Panc1 (cell line): ENCODE measurements at regions not wholly inside any gene's neighbourhood (a gene's known extent, or its start where the extent isn't known, plus 50 kb on each side); places are given as distances from the start of the nearest gene placed in this dataset.

ENCODE experiments used
- ATAC-seq: fragments of 200-7000 bp; cut with Tn5 transposase; 2 replicates; pipeline ENCODE4 v1.9.1; 2020; ENCODE audit warnings: mild to moderate bottlenecking, moderate library complexity
- BruUV-seq: library from RNA; stranded (reverse); fragments of 400-500 nt; replicated peaks from 2 replicates; lab custom pipeline; 2021; lab: Mats Ljungman, UMichigan
- CTCF ChIA-PET: fragments of 300-600 bp; sonication (Branson Sonifier 250); formaldehyde crosslinking; loops from one replicate; lab custom pipeline; 2022; ENCODE audit warnings: antibody characterized with exemption; lab: Charles Lee
- POLR2A ChIA-PET: fragments of 300-600 bp; sonication (Branson Sonifier 250); formaldehyde crosslinking; loops from one replicate; lab custom pipeline; 2022; ENCODE audit warnings: antibody characterized with exemption; lab: Charles Lee
- DNase-seq: peaks from one replicate; pipeline ENCODE4 v3.0.0-alpha.2; 2010; ENCODE audit warnings: low read depth, low spot score
- H3K27ac ChIP-seq: 2 replicates; pipeline ENCODE4 v1.5.1; 2011; ENCODE audit warnings: mild to moderate bottlenecking, low read length, inconsistent platforms
- H3K27me3 ChIP-seq: fragments of 200-500 bp; sonication (Bioruptor generic); 2 replicates; pipeline ENCODE4 v1.6.0; 2014; ENCODE audit warnings: low read length, inconsistent platforms; ENCODE audit not compliant: control insufficient read depth, insufficient read depth
- H3K36me3 ChIP-seq: fragments of 200-500 bp; sonication (Bioruptor generic); 2 replicates; pipeline ENCODE4 v1.5.1; 2014; ENCODE audit warnings: inconsistent platforms, mild to moderate bottlenecking, low read length, moderate library complexity; ENCODE audit not compliant: control insufficient read depth, insufficient read depth
- H3K4me1 ChIP-seq: 2 replicates; pipeline ENCODE4 v1.5.1; 2011; ENCODE audit warnings: inconsistent platforms, mild to moderate bottlenecking, low read length, moderate library complexity; ENCODE audit not compliant: control insufficient read depth, insufficient read depth
- H3K4me3 ChIP-seq, 2 experiments: 2 replicates each; pipeline ENCODE4 v1.5.1; 2011 to 2012; ENCODE audit warnings: low read depth in 2 of 2, low read length in 2 of 2, mild to moderate bottlenecking in 2 of 2, inconsistent platforms in 1 of 2, moderate library complexity in 1 of 2
- H3K9me3 ChIP-seq: fragments of 200-500 bp; sonication (Bioruptor generic); 2 replicates; pipeline ENCODE4 v1.5.1; 2014; ENCODE audit warnings: low read depth, mild to moderate bottlenecking, inconsistent platforms, low read length, moderate library complexity; ENCODE audit not compliant: control insufficient read depth, insufficient read depth
- POLR2AphosphoS5 ChIP-seq: IDR thresholded peaks from 2 replicates; pipeline ENCODE4 v1.6.1; 2012; ENCODE audit warnings: mild to moderate bottlenecking, low read depth, low read length, moderate library complexity
- SIN3A ChIP-seq: IDR thresholded peaks from 2 replicates; pipeline ENCODE4 v1.6.1; 2012; ENCODE audit warnings: low read depth, mild to moderate bottlenecking, low read length, moderate library complexity, borderline replicate concordance; ENCODE audit not compliant: insufficient read depth
- TCF7L2 ChIP-seq: IDR thresholded peaks from 2 replicates; pipeline ENCODE4 v1.6.1; 2011; ENCODE audit warnings: mild to moderate bottlenecking, low read depth, low read length, inconsistent platforms
- in situ Hi-C: cut with HindIII; loops from 2 replicates; pipeline ENCODE4 v1.10.0; 2016; ENCODE audit warnings: low sequenced_read_pairs, low pct_unique_long_range_greater_than_20kb
- intact Hi-C: fragments of 100-400 bp; cut with micrococcal nuclease; formaldehyde crosslinking; loops from one replicate; pipeline ENCODE4 v1.10.0; 2022; ENCODE audit not compliant: unreplicated experiment
- TF ChIP-seq, protein P1 (sequence below), 2 experiments: IDR thresholded peaks; 2 replicates each; pipeline ENCODE4 v1.6.1; 2011 to 2012; ENCODE audit warnings: low read depth in 2 of 2, control low read depth in 1 of 2, low read length in 1 of 2, mild to moderate bottlenecking in 1 of 2, moderate library complexity in 1 of 2; ENCODE audit not compliant: insufficient read depth in 1 of 2
- TF ChIP-seq, protein P2 (sequence below): fragments of 450-650 bp; IDR thresholded peaks from 2 replicates; pipeline ENCODE4 v1.5.1; 2017; ENCODE audit warnings: mild to moderate bottlenecking

DNA sequence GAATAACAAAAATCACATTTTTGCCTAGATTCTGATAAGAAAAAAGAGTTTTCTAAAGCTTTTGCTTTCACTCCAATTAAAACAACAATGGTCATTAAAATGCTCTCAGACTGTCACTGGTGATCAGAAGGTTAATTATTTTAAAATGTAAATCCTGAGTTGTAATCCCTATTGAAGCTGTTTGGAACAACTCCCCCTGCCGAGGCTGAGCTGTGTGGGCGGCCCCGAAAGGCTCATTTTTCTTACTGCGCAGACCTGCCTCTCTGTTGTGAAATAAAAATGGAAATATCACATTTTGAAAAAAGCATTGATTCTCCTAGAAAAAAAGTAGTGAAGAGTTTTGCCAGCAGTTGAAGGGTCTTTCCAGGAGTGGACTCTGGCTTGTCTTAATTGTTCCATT is 174.8 kb upstream of the CDKN3 start:
- DNase-seq (no peak), ATAC-seq (no peak)
- peaks cover 2% of the 10 kb centered on the region; the same call in 1 of the 2 replicates for H3K27me3 ChIP-seq
- POLR2A ChIA-PET = no interaction called here
- in situ Hi-C loops = no loop called here
- H3K36me3 ChIP-seq = no peaks in the 10 kb centered on the region
- TF ChIP-seq, protein P1, sequence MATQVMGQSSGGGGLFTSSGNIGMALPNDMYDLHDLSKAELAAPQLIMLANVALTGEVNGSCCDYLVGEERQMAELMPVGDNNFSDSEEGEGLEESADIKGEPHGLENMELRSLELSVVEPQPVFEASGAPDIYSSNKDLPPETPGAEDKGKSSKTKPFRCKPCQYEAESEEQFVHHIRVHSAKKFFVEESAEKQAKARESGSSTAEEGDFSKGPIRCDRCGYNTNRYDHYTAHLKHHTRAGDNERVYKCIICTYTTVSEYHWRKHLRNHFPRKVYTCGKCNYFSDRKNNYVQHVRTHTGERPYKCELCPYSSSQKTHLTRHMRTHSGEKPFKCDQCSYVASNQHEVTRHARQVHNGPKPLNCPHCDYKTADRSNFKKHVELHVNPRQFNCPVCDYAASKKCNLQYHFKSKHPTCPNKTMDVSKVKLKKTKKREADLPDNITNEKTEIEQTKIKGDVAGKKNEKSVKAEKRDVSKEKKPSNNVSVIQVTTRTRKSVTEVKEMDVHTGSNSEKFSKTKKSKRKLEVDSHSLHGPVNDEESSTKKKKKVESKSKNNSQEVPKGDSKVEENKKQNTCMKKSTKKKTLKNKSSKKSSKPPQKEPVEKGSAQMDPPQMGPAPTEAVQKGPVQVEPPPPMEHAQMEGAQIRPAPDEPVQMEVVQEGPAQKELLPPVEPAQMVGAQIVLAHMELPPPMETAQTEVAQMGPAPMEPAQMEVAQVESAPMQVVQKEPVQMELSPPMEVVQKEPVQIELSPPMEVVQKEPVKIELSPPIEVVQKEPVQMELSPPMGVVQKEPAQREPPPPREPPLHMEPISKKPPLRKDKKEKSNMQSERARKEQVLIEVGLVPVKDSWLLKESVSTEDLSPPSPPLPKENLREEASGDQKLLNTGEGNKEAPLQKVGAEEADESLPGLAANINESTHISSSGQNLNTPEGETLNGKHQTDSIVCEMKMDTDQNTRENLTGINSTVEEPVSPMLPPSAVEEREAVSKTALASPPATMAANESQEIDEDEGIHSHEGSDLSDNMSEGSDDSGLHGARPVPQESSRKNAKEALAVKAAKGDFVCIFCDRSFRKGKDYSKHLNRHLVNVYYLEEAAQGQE (IDR thresholded peaks at IDR 0.05; ENCODE audit: insufficient read depth in 1 of 2, low read depth in 2 of 2, low read length in 1 of 2) = no peak
- TF ChIP-seq POLR2AphosphoS5 = no peak
- TF ChIP-seq, protein P2, sequence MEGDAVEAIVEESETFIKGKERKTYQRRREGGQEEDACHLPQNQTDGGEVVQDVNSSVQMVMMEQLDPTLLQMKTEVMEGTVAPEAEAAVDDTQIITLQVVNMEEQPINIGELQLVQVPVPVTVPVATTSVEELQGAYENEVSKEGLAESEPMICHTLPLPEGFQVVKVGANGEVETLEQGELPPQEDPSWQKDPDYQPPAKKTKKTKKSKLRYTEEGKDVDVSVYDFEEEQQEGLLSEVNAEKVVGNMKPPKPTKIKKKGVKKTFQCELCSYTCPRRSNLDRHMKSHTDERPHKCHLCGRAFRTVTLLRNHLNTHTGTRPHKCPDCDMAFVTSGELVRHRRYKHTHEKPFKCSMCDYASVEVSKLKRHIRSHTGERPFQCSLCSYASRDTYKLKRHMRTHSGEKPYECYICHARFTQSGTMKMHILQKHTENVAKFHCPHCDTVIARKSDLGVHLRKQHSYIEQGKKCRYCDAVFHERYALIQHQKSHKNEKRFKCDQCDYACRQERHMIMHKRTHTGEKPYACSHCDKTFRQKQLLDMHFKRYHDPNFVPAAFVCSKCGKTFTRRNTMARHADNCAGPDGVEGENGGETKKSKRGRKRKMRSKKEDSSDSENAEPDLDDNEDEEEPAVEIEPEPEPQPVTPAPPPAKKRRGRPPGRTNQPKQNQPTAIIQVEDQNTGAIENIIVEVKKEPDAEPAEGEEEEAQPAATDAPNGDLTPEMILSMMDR = no peak
- H3K4me1 ChIP-seq = no peaks in the 10 kb centered on the region
- intact Hi-C loops = no loop called here
- no peaks in the 10 kb centered on the region for H3K9me3 ChIP-seq
- no peak overlapping the region for H3K4me3 ChIP-seq
- H3K27ac ChIP-seq = no peak overlapping the region
- CTCF ChIA-PET = no interaction called here
- no TSS peak for BruUV-seq

DNA sequence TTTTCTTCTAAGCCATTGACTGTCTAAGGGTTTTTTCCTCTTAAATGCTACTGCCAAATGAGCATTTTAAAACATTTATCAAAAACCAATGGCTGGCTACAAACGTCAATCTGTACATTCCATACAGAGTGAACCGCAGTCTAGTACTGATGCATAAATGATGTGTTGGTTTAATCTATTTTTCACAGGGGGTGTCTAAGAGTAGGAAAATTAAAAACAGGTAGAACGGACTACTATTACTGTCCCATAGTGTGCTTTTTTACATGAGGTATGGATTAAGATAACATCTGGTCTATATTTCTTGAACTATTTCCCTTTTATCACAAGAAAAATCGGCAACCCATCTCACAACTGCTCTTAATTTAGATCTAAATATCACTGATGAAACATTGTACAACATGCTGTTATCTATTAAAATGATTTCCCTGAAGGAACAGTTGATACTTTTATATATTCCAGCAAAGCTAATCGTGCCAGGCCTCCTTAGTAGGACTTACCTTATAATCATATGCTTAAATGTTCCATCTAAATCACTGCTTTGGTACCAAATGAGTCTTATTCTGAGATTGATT is 172.9 kb upstream of the CDKN3 start:
- no peak overlapping the region for H3K27ac ChIP-seq
- intact Hi-C loops (no loop called here), in situ Hi-C loops (no loop called here)
- ATAC-seq = no peak
- no peaks in the 10 kb centered on the region for H3K36me3 ChIP-seq
- no peaks in the 10 kb centered on the region for H3K9me3 ChIP-seq
- CTCF ChIA-PET = interaction anchor here (0.6 kb wide), 1 partner anchor 127 kb away, joined by 3 read pairs; no protein-coding TSS in a partner anchor
- H3K27me3 ChIP-seq = peaks cover 2% of the 10 kb centered on the region; the same call in 1 of the 2 replicates
- no peak for DNase-seq
- TF ChIP-seq, protein P2 = no peak
- TF ChIP-seq POLR2AphosphoS5 (no peak), TCF7L2 (no peak), SIN3A (no peak)
- TF ChIP-seq, protein P1 (IDR thresholded peaks at IDR 0.05; ENCODE audit: insufficient read depth in 1 of 2, low read depth in 2 of 2, low read length in 1 of 2) = no peak
- BruUV-seq = no TSS peak
- POLR2A ChIA-PET = no interaction called here
- no peaks in the 10 kb centered on the region for H3K4me1 ChIP-seq
- no peak overlapping the region for H3K4me3 ChIP-seq
